Cerebellar nuclear complex (tissue), 1 donor: ENCODE measurements at regions not wholly inside any gene's neighbourhood (a gene's known extent, or its start where the extent isn't known, plus 50 kb on each side); places are given as distances from the start of the nearest gene placed in this dataset.
"Not testable (repeated sequence)": the region's sequence is repeated elsewhere in the genome, so short reads cannot be mapped to it uniquely, and the experiment has no call there.

Experiments used
- DNase-seq, 2 experiments: peaks; one replicate each; lab custom pipeline; 2025; lab: John Stamatoyannopoulos, UW

DNA sequence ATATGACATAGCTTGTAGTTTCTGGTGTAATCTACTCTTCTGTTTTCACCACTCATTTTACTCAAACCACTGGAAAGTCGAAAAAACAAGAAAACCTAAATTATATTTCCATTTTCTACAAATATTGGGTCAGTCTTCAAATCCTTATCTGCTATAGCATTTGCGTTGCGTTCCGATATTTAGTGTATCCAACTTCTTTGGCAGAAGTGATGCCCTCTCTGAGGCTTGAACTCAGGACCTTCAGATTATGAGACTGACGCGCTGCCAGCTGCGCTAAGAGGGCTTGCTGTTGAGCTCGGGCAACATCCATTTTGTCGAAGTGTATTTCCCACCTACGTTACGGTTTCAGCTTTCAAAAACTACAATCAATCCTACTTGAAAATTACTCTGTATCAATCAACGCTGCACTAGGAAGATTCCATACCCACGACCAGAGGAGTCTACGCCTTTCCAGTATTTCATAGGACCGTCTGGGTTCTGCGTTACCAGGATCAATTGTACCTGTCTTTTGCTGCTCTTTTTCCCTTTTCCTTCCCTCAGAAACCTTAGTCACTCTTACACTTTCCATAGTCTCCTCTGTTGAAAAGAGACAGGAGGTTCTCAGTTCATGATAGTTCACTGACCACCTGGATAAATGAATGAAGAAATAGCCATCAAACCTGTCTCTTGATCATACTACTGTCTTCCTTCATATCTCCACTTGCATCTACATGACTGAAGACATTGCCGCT is 140.5 kb upstream of the ZNF322 start:
- not testable (repeated sequence) for DNase-seq

GRCh38 chr6:26803762-26804161 is 144.2 kb upstream of the ZNF322 start:
- not testable (repeated sequence) for DNase-seq

DNA sequence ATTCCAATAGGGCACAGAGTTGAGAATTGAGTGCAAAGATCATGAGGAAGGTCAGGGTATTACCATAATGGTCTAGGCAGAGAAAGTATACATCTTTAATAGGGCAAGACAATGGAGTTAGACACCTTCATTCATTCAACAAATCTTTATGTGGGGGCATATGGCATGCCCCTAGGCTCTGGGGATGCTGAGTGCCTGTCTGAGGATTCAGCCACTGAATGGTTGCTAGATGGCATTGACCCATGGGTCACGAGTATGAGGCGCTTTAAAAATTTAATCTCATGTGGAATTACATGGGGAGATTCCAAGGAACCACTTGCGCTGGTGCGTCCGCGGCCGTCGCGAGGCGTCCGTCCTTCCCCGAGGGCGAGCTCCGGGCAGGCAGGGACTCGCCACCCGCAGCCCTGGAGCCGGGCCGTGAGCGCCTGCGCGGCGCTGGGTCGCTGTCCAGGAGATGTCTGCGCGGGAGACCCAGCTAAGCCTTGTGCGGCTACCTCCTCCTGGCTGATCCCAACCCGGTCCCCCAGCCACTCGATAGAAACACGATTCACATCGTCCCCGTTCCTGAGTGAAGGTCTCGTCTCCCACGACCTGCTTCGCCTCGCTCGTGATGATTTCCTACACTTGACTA is 152.1 kb upstream of the ZNF322 start:
- DNase-seq, result not testable (repeated sequence)

DNA sequence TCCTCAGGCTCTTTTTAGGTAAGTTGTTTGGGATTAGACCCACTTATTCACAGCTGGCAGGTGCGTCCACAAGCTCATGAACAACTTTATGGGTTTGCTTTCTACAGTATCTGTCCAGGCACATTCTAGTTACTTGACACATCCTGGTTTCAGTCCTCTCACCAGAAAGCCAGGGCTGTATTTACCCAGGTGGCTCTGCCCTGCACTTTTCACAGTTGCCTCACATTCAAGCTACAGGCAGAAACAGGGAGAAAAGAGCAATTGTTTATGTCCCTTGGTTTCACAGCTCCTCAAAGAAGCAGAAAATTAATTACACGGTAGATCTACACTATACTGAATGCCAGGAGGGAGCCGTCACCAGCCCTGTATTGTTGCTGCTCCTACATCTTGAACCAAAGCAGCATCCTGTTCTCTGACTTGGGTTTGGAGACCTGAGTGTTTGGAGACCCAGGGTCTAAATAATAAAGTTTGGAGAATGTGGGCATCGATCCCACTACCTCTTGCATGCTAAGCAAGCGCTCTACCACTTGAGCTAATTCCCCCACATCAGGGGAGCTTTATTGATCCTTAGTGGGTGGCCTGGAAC is 159.2 kb upstream of the ZNF322 start:
- not testable (repeated sequence) for DNase-seq

DNA sequence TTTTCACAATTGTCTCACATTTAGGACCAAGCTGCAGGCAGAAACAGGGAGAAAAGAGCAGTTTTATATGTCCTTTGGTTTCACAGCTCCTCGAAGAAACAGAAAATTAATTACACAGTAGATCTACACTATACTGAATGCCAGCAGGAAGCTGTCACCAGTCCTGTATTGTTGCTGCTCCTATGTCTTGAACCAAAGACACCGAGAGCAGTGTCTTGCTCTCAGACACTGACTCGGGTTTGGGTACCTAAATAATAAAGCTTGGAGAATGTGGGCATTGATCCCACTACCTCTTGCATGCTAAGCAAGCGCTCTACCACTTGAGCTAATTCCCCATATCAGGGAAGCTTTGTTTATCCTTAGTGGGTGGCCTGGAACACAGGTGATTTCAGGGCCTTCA is 168.4 kb upstream of the ZNF322 start:
- DNase-seq, result not testable (repeated sequence)

- not testable (repeated sequence) for DNase-seq
Measured at GRCh38 chr6:26829480-26829879, 169.9 kb upstream of the ZNF322 start.

- not testable (repeated sequence) for DNase-seq
Measured at GRCh38 chr6:26830992-26831391, 171.4 kb upstream of the ZNF322 start.

DNA sequence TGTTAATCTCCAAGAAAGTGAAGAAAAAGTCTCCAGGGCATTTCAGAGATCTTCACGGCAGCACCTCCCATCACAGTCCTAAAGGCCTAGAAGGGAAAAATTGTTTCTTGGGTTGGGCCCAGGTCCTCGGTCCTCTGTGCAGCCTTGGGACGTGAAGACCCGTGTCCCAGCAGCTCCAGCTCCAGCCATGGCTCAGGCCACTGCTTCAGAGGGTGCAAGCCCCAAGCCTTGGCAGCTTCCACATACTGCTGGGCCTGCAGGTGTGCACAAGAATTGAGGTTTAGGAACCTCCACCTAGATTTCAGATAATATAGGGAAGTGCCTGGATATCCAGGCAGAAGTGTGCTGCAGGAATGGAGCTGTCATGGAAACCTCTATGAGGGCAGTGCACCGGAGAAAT is 176.2 kb upstream of the ZNF322 start:
- DNase-seq, result not testable (repeated sequence)

DNA sequence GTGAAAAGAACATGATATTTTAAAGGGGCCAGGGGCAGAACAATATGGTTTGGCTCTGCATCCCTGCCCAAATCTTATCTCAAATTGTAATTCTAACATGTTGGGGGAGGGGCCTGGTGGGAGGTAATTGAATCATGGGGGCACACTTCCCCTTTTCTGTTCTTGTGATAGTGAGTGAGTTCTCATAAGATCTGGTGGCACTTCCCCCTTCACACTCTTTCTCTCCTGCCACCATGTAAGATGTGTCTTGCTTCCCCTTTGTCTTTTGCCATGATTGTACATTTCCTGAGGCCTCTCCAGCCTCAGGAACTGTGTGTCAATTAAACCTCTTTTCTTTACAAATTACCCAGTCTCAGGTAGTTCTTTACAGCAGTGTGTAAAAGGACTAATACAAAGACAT is 177.1 kb upstream of the ZNF322 start:
- DNase-seq, result not testable (repeated sequence)

DNA sequence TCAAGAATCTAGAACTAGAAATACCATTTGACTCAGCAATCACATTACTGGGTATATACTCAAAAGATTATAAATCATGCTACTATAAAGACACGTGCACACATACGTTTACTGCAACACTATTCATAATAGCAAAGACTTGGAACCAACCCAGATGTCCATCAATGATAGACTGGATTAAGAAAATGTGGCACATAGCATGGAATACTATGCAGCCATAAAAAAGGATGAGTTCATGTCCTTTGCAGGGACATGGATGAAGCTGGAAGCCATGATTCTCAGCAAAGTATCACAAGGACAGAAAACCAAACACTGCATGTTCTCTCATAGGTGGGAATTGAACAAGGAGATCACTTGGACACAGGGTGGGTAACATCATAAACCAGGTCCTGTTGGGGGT is 185.3 kb upstream of the ZNF322 start:
- not testable (repeated sequence) for DNase-seq

DNA sequence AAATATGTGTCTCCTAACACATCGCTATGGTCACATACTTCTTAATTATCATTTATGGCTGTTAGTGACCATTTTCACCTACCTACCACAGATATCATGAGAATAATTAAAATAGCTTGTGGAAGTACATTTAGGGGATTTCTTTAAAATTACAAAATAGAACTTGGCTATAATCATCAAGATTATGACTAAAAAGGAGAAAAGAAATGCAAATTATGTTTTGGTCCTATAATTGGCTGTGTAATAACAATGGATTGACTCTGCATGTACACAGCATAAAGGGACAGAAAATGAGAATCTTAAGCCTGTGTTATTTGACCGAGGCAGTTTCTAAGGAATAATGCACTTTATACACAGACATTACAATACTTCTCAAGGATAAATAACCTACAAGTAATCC is 197.7 kb upstream of the ZNF322 start:
- not testable (repeated sequence) for DNase-seq

GRCh38 chr6:26859067-26859770 is 199.7 kb upstream of the ZNF322 start:
- DNase-seq, result not testable (repeated sequence)

DNA sequence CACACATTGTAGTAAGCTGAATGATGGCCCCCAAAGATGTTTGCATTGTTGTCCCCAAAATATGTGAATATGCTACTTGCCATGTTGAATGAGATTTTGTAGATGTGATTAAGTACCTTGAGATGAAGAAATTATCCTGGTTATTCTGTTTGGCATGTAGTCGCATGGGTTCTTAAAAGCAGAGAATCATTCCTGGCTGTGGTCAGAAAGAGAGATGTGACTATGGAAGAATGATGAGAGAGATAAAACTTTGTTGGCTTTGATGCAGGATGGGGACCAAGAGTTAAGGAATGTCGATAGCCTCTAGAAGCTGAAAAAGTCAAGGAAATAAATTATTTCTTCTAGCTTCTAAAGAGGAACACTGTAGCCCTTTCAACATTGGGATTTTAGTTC is 200.2 kb upstream of the ZNF322 start:
- DNase-seq, result not testable (repeated sequence)

- DNase-seq, result not testable (repeated sequence)
Measured at GRCh38 chr6:26861913-26862312, 202.4 kb upstream of the ZNF322 start.

DNA sequence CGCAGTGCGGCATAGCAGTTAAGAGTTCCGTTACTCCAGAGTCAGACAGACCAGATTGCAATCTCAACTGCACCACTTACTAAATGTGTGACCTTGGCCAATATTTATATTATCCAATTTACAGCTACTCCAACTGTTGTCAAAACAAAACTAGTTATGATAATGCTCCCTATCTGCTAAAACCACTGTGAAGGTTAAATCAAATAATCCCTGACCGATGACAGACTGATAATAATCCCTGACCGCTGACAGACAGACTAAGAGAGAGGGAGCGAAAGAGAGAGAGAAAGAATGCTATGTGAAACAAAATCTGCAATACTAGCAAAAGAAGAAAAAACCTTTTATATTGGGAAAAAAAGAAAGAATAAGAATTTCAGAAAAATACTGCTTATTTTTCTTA is 204.1 kb upstream of the ZNF322 start:
- not testable (repeated sequence) for DNase-seq

- DNase-seq, result not testable (repeated sequence)
Measured at GRCh38 chr6:26898785-26899184, 239.2 kb upstream of the ZNF322 start.

DNA sequence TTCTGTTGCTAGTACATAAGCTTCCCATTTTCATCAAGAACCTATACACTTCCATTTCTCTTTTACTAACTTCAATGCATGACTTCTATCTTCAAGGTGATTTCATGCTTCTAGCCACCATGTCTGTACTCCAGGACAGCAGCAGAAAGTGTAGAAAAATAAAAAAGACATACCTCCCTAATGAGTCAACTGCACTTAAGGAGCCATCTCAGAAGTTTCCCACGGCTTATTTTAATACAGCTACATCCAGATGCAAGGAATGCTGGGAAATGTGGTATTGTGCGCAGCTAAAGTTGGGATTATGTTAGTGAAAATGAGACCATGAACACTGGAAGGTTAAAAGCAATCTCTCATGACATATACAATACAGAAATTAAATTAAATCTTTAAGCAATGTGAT is 264.7 kb upstream of the ZNF322 start:
- DNase-seq, result not testable (repeated sequence)

DNA sequence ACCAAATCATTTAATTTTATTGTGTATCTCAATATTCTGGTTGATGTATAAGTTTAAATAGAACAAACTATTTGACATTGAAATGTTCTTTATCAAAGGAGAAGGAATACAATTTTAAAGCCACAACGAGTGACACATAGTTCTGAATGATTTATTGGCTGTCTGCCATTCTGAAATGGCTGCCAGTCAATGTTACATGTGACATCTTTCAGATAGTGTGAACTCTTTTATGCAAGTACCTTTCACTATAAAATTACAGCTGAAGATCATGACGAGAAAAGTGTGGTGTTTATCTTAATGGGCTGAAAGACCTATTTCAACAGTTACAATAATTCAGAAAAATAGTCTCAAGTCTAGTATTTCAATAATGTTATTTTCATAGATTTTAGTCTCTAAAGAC is 268.6 kb upstream of the ZNF322 start:
- DNase-seq, result not testable (repeated sequence)

DNA sequence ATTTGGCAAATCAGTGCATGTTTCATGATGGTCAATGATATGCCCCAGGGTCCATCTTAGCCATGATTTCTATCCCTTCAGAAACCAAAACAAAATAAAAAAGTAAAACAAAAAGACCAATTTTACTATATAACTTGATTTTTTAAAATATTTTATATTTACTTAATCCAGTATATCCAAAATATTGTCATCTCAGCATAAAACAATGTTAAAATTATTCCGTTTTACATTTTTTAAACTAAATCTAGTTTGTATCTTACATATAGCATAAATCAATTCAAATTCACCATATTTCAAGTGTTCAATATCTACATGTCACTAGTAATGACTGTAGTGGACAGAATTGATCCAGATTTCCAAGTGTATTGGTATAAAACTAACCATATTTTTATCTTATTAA is 277.7 kb upstream of the ZNF322 start:
- not testable (repeated sequence) for DNase-seq

- DNase-seq, result not testable (repeated sequence)
Measured at GRCh38 chr6:26951211-26951610, 291.7 kb upstream of the ZNF322 start.

DNA sequence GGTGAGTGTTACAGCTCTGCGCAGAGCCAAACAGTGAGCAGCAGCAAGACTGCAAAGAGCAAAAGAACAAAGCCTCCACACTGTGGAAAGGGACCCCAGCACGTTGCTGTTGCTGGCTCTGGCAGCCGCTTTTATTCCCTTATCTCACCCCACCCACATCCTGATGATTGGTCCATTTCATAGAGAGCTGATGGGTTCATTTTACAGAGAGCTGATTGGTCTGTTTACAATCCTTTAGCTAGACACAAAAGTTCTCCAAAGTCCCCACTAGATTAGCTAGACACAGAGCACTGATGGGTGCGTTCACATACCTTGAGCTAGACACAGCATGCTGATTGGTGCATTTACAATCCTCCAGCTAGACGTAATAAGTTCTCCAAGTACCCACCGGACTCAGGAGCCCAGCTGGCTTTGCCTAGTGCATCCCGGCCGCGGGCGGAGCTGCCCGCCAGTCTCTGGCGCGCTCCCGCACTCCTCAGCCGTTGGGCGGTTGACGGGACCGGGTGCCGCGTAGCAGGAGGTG is 291.4 kb upstream of the PRSS16 start:
- not testable (repeated sequence) for DNase-seq

- DNase-seq, result not testable (repeated sequence)
Measured at GRCh38 chr6:26956601-26957184, 290.8 kb upstream of the PRSS16 start.
